PC-3 (cell line): ENCODE measurements at regions not wholly inside any gene's neighbourhood (a gene's known extent, or its start where the extent isn't known, plus 50 kb on each side); places are given as distances from the start of the nearest gene placed in this dataset.
"Not testable (repeated sequence)": the region's sequence is repeated elsewhere in the genome, so short reads cannot be mapped to it uniquely, and the experiment has no call there.

Source experiments
- ATAC-seq: fragments of 200-7000 bp; cut with Tn5 transposase; 2 replicates; pipeline ENCODE4 v1.9.1; 2020; ENCODE audit warnings: mild to moderate bottlenecking, moderate library complexity
- BruUV-seq: library from RNA; stranded (reverse); fragments of 400-500 nt; replicated peaks from 2 replicates; lab custom pipeline; 2021; lab: Mats Ljungman, UMichigan
- CTCF ChIA-PET: fragments of 300-600 bp; sonication (Branson Sonifier 250); formaldehyde crosslinking; loops from one replicate; lab custom pipeline; 2022; ENCODE audit warnings: antibody characterized with exemption; lab: Charles Lee
- POLR2A ChIA-PET: fragments of 300-600 bp; sonication (Branson Sonifier 250); formaldehyde crosslinking; loops from one replicate; lab custom pipeline; 2022; ENCODE audit warnings: antibody characterized with exemption; ENCODE audit not compliant: unreplicated experiment; lab: Charles Lee
- DNase-seq: peaks from one replicate; pipeline ENCODE4 v3.0.0-alpha.2; 2015
- H2AFZ ChIP-seq: fragments of 300-600 bp; sonication (generic); 2 replicates; pipeline ENCODE4 v1.6.0; 2016; ENCODE audit warnings: antibody characterized with exemption, low read length
- H3F3A ChIP-seq: fragments of 300-600 bp; sonication (generic); one replicate; pipeline ENCODE4 v1.6.0; 2017; ENCODE audit warnings: antibody characterized with exemption, low read length, control low read depth, mild to moderate bottlenecking; ENCODE audit not compliant: unreplicated experiment
- H3K27ac ChIP-seq: fragments of 300-600 bp; sonication (generic); 2 replicates; pipeline ENCODE4 v1.5.1; 2016; ENCODE audit warnings: mild to moderate bottlenecking, low read length
- H3K27me3 ChIP-seq: fragments of 300-600 bp; sonication (generic); 2 replicates; pipeline ENCODE4 v1.6.1; 2016; ENCODE audit warnings: low read length, mixed read lengths
- H3K36me3 ChIP-seq: fragments of 300-600 bp; sonication (generic); 2 replicates; pipeline ENCODE4 v1.6.1; 2016; ENCODE audit warnings: low read depth, mixed run types, low read length, mixed read lengths
- H3K4me1 ChIP-seq: fragments of 300-600 bp; sonication (generic); 2 replicates; pipeline ENCODE4 v1.5.1; 2016; ENCODE audit warnings: low read length; ENCODE audit not compliant: insufficient read depth
- H3K4me2 ChIP-seq: fragments of 300-600 bp; sonication (generic); 2 replicates; pipeline ENCODE4 v1.6.0; 2016; ENCODE audit warnings: low read length
- H3K4me3 ChIP-seq: fragments of 300-600 bp; sonication (generic); 2 replicates; pipeline ENCODE4 v1.5.1; 2016; ENCODE audit warnings: mild to moderate bottlenecking, low read length, mixed read lengths
- H3K79me2 ChIP-seq: fragments of 300-600 bp; sonication (generic); 2 replicates; pipeline ENCODE4 v1.6.1; 2017; ENCODE audit warnings: low read length, mixed read lengths
- H3K9ac ChIP-seq: fragments of 300-600 bp; sonication (generic); 2 replicates; pipeline ENCODE4 v1.6.0; 2016; ENCODE audit warnings: mild to moderate bottlenecking, low read length
- H3K9me2 ChIP-seq: fragments of 300-600 bp; sonication (generic); replicated peaks from 2 replicates; pipeline ENCODE4 v1.6.1; 2016; ENCODE audit warnings: mixed run types, low read length, mixed read lengths
- H3K9me3 ChIP-seq: fragments of 300-600 bp; sonication (generic); 2 replicates; pipeline ENCODE4 v1.6.1; 2016; ENCODE audit warnings: low read length, mixed read lengths
- H4K20me1 ChIP-seq: fragments of 300-600 bp; sonication (generic); 2 replicates; pipeline ENCODE4 v1.6.1; 2016; ENCODE audit warnings: low read length, mixed read lengths
- CTCF ChIP-seq: fragments of 300-600 bp; sonication (generic); conservative IDR thresholded peaks from 2 replicates; pipeline ENCODE4 v1.5.1; 2017; ENCODE audit warnings: antibody characterized with exemption, low read depth, mild to moderate bottlenecking, low read length
- EZH2 ChIP-seq: fragments of 300-600 bp; sonication (generic); IDR thresholded peaks from one replicate; pipeline ENCODE4 v1.6.1; 2017; ENCODE audit warnings: antibody characterized with exemption, mild to moderate bottlenecking, low read length; ENCODE audit not compliant: unreplicated experiment
- EZH2phosphoT487 ChIP-seq: fragments of 300-600 bp; sonication (generic); IDR thresholded peaks from 2 replicates; pipeline ENCODE4 v1.6.1; 2018; ENCODE audit warnings: mild to moderate bottlenecking, antibody characterized with exemption, low read length, borderline replicate concordance
- intact Hi-C: fragments of 100-400 bp; cut with micrococcal nuclease; formaldehyde crosslinking; loops from 2 replicates; pipeline ENCODE4 v1.9.0; 2023

- no peaks in the 10 kb centered on the region for H4K20me1 ChIP-seq
- no peak for ATAC-seq
- no peak overlapping the region for H2AFZ ChIP-seq
- BruUV-seq: no TSS peak
- no peaks in the 10 kb centered on the region for H3K9me3 ChIP-seq
- DNase-seq: no peak
- no peaks in the 10 kb centered on the region for H3K79me2 ChIP-seq
- no peaks in the 10 kb centered on the region for H3K4me1 ChIP-seq
- ChIA-PET POLR2A (no interaction called here), CTCF (no interaction called here)
- H3K27ac ChIP-seq: no peak overlapping the region
- peaks cover 25% of the 10 kb centered on the region for H3K27me3 ChIP-seq
- H3F3A ChIP-seq: no peaks in the 10 kb centered on the region
- TF ChIP-seq EZH2phosphoT487: no peak
- no peak for TF ChIP-seq CTCF
- no peak for TF ChIP-seq EZH2
- no peak overlapping the region for H3K4me2 ChIP-seq
- H3K9ac ChIP-seq: no peak overlapping the region
- no peak overlapping the region for H3K4me3 ChIP-seq
- intact Hi-C loops: no loop called here
- no peaks in the 10 kb centered on the region for H3K9me2 ChIP-seq
- H3K36me3 ChIP-seq: no peaks in the 10 kb centered on the region
These were observed 90.7 kb downstream of the GADD45G start for GRCh38 chr9:89695441-89695891.

DNA sequence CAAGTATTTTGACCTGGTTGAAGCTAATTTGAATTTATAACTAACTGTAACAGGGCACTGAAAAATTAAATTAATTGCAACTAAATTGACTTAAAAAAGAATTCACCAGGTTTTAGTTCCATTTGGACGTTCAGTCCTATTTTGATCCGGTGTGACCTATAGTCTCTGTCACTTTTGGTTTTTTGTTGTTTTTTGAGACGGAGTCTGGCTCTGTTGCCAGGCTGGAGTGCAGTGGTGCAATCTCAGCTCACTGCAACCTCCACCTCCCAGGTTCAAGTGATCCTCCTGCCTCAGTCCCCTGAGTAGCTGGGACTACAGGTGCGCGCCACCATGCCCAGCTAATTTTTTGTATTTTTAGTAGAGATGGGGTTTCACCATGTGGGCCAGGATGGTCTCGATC lies 91.2 kb downstream of the GADD45G start:
- intact Hi-C loops, H2AFZ ChIP-seq, H3K9me2 ChIP-seq, H3K27ac ChIP-seq, H3K36me3 ChIP-seq, H3K4me3 ChIP-seq, BruUV-seq, H3K9me3 ChIP-seq, H3K79me2 ChIP-seq, DNase-seq, H3K9ac ChIP-seq, CTCF ChIA-PET, H3F3A ChIP-seq, ATAC-seq, POLR2A ChIA-PET, H3K4me1 ChIP-seq, H4K20me1 ChIP-seq, H3K4me2 ChIP-seq: not testable (repeated sequence)
- H3K27me3 ChIP-seq: peaks cover 29% of the 10 kb centered on the region

DNA sequence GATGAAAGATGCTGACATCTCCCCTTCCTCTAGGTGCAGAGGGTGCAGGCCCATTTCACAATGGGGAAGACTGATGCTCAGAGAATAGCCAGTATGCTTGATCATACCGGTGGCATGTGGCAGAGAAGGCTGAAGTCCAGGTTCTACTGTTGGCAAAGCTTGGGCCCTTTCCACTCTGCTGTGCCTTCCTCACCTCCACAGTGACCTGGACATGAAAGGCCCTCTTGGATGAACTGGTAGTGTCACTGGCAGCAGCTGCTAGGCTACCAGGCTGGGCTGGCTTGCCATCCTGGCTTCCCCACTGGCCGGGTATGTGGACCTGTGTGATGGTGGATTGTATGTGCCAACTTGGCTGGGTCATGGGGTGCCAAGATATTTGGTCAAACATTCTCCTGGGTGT lies 92.0 kb downstream of the GADD45G start:
- Histone ChIP-seq H4K20me1 (no peaks in the 10 kb centered on the region), H3K4me3 (no peak overlapping the region), H3K9me2 (no peaks in the 10 kb centered on the region), H3K4me2 (no peak overlapping the region), H3K79me2 (no peaks in the 10 kb centered on the region), H3K27ac (no peak overlapping the region), H3F3A (no peaks in the 10 kb centered on the region), H3K36me3 (no peaks in the 10 kb centered on the region), H3K9me3 (no peaks in the 10 kb centered on the region), H3K9ac (no peak overlapping the region), H3K27me3 (peaks cover 33% of the 10 kb centered on the region), H2AFZ (no peak overlapping the region), H3K4me1 (no peaks in the 10 kb centered on the region)
- intact Hi-C loops: no loop called here
- no peak for TF ChIP-seq CTCF
- DNase-seq (no peak), ATAC-seq (no peak)
- POLR2A ChIA-PET: no interaction called here
- BruUV-seq: no TSS peak
- CTCF ChIA-PET: no interaction called here
